Epithelial cell of proximal tubule (primary cell): ENCODE measurements at regions not wholly inside any gene's neighbourhood (a gene's known extent, or its start where the extent isn't known, plus 50 kb on each side); places are given as distances from the start of the nearest gene placed in this dataset.

Source experiments
- DNase-seq: peaks from one replicate; pipeline ENCODE4 v3.0.0-alpha.2; 2011; ENCODE audit warnings: low read depth
- H3K4me3 ChIP-seq: 2 replicates; pipeline ENCODE4 v1.5.1; 2011; ENCODE audit warnings: low read depth, mild to moderate bottlenecking, low read length
- CTCF ChIP-seq: conservative IDR thresholded peaks from 2 replicates; pipeline ENCODE4 v1.5.1; 2012; ENCODE audit warnings: low read depth, mild to moderate bottlenecking, low read length

GRCh38 chr20:6892724-6893123, 125.2 kb downstream of the BMP2 start:
- no peak for DNase-seq
- no peak overlapping the region for H3K4me3 ChIP-seq

GRCh38 chr20:6898928-6899327, 131.4 kb downstream of the BMP2 start:
- DNase-seq: no peak
- no peak overlapping the region for H3K4me3 ChIP-seq

More at GRCh38 chr20:6892724-6893123, 125.2 kb downstream of the BMP2 start:
- no peak for TF ChIP-seq CTCF

GRCh38 chr20:6906871-6907270, 139.4 kb downstream of the BMP2 start:
- no peak for DNase-seq
- H3K4me3 ChIP-seq: no peak overlapping the region
- no peak for TF ChIP-seq CTCF

More at GRCh38 chr20:6898928-6899327, 131.4 kb downstream of the BMP2 start:
- TF ChIP-seq CTCF: no peak

DNA sequence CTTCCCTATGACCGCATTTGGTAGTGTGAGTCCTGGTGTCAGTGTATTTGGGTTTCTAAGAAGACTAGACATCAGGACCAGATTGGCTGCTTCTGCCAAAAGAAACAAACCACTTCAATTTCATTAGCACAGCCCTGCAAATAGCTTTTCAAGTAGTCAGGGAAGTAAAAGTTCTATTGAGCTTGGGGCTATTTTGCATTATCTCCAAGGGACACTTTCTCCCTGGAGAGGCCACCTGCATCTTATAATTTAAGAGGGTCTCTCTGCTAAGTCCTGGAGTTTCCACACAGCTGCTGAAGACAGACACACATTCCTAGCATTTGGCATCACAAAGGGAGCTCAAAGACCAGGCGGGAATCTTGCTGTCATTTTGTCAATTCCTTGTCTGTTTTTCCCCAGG, 141.2 kb downstream of the BMP2 start:
- TF ChIP-seq CTCF: no peak
- H3K4me3 ChIP-seq: no peak overlapping the region
- no peak for DNase-seq

- no peak for TF ChIP-seq CTCF
- DNase-seq: no peak
- no peak overlapping the region for H3K4me3 ChIP-seq
Measured at GRCh38 chr20:6909608-6910007, 142.1 kb downstream of the BMP2 start.

GRCh38 chr20:6914986-6915385, 147.5 kb downstream of the BMP2 start:
- TF ChIP-seq CTCF: no peak
- DNase-seq: no peak

DNA sequence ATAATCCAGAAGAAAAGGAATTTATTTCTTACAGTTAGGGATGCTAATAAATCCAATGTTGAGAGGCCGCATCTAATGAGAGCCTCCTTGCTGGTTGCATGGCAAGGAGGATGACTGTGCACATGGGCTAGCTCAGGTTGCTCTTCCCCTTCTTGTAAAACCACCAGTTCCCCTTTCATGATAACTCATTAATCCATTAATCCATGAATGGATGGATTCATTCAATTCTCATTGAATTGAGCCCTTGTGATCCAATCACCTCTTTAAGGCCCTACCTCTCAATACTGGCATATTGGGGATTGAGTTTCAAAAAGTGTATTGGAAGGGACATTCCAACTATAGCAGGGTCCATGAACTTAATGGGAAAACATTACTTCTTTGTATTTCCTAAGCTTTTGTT, 149.5 kb downstream of the BMP2 start:
- no peak for DNase-seq
- H3K4me3 ChIP-seq: no peak overlapping the region
- no peak for TF ChIP-seq CTCF

More at GRCh38 chr20:6914986-6915385, 147.5 kb downstream of the BMP2 start:
- no peak overlapping the region for H3K4me3 ChIP-seq
